Muscle of leg (tissue), 3 donors: ENCODE measurements at regions not wholly inside any gene's neighbourhood (a gene's known extent, or its start where the extent isn't known, plus 50 kb on each side); places are given as distances from the start of the nearest gene placed in this dataset.

Experiments
- DNase-seq: peaks from one replicate; pipeline ENCODE4 v3.0.0; 2013
- H3K27ac ChIP-seq: one replicate; pipeline ENCODE4 v1.5.1; 2013; ENCODE audit warnings: mild to moderate bottlenecking, low read length, control low read depth
- H3K27me3 ChIP-seq: one replicate; pipeline ENCODE4 v1.6.1; 2013; ENCODE audit warnings: low read length; ENCODE audit not compliant: control insufficient read depth, insufficient read depth
- H3K36me3 ChIP-seq: one replicate; pipeline ENCODE4 v1.6.1; 2013; ENCODE audit warnings: low read length; ENCODE audit not compliant: control insufficient read depth, insufficient read depth
- H3K4me1 ChIP-seq: one replicate; pipeline ENCODE4 v1.6.1; 2013; ENCODE audit warnings: low read length; ENCODE audit not compliant: control insufficient read depth, insufficient read depth
- H3K4me3 ChIP-seq: one replicate; pipeline ENCODE4 v1.5.1; 2013; ENCODE audit warnings: low read length, control low read depth
- H3K9me3 ChIP-seq: replicated peaks from 2 replicates; pipeline ENCODE4 v1.6.1; 2013; ENCODE audit warnings: low read depth, low read length; ENCODE audit not compliant: control insufficient read depth
- WGBS: methylation state at CpG from one replicate; pipeline ENCODE4 v1.1.5; 2013; ENCODE audit warnings: missing lambda C conversion rate; ENCODE audit not compliant: insufficient coverage; 5-methylcytosine and 5-hydroxymethylcytosine counted together

- WGBS, result 65% methylated on average over 9 of the region's 11 CpGs
- no peaks in the 10 kb centered on the region for H3K36me3 ChIP-seq
- peak; percentile 33 for DNase-seq
Observed at GRCh38 chr1:229124520-229125124, 146.3 kb upstream of the RAB4A start.

DNA sequence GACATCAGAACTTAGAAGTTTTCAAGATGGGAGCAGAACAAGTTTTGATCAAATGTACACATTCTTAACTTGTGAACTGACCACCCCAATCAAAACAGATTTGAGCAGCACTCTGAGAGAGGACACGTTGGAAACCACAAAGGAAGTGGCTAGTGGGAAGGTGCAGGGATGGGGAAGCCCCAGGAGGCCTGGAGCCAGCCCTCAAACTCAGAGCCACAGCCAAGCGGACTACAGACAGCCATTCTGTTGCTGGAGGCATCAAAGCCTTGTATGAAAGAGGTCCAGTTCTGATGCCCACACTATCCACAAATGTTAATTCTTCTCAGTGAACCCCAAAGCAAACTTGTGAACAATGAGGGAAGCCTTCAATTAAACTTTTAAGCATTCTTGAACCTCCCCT lies 143.6 kb upstream of the RAB4A start:
- WGBS, result no CpG with 5 or more reads among the region's 2 CpGs
- no peaks in the 10 kb centered on the region for H3K9me3 ChIP-seq
- peaks cover 11% of the 10 kb centered on the region for H3K4me1 ChIP-seq

More at GRCh38 chr1:229124520-229125124, 146.3 kb upstream of the RAB4A start:
- Histone ChIP-seq H3K9me3 (no peaks in the 10 kb centered on the region), H3K4me1 (peaks cover 3% of the 10 kb centered on the region), H3K27ac (no peak overlapping the region), H3K4me3 (no peak overlapping the region), H3K27me3 (no peaks in the 10 kb centered on the region)

DNA sequence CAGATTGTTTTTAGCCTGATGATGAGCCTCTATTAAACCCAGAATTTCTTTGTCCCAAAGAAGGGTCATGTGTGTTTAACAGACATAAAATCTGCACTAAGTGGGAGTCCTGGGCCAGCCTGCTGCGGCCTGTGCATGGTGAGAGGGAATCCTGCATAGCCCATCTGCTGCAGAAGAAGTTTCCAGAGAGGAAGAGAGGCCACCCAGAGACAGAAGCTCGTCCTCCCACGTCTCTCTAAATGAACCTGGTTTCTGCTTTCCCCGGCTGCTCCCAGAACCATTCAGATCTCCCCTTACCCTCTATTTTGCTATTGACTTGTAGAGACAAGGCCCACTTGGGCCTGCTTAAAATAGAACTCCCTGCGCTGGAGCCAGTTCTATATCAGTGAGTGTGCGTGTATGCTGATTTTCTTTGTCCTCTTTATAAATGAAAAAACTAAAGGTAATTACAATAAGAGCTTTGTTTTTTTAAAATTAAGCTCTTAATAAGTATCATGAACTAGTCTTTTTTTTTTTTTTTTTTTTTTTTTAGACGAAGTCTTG lies 142.8 kb upstream of the RAB4A start:
- DNase-seq, result peak; percentile 47
- no peaks in the 10 kb centered on the region for H3K36me3 ChIP-seq
- H3K27ac ChIP-seq, result no peak overlapping the region

More for the DNA sequence above, 143.6 kb upstream of the RAB4A start:
- no peak for DNase-seq
- H3K27me3 ChIP-seq, result no peaks in the 10 kb centered on the region
- H3K4me3 ChIP-seq, result no peak overlapping the region
- no peaks in the 10 kb centered on the region for H3K36me3 ChIP-seq
- H3K27ac ChIP-seq, result no peak overlapping the region

DNA sequence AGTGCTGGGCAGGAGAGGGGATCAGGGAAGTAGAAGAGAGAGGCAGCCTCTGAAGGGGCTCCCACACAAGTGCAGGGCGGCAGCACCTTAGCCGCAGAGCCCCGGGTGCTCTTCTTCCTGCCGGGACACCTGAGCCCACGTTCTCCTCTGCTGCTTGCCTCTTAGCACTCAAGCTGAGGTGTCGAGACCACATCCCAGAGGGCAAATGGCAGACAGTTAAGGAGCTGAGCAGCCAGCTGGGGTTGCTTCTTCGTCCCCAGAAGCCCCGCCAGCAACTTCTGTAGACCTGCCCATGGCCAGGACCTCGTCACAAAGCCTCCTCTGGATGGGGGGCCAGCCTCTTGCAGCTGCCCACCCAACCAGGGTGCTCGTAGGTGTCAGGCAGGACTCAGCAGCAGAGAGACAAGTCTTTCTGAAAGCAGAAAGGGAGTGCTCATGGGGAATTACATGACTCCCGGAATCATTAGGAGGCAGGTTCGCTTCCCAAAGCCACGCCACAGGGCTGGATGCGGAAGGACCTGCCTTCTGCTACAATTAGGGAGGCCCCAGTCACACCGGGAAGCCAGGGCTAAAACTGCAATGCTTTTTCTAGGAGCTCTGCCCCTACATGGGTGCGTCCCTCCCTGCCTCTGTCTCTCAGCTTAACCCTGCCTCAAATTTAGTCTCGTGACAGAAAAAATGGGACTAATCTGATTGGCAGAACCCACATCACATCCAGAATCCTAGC lies 141.4 kb upstream of the RAB4A start:
- no peaks in the 10 kb centered on the region for H3K9me3 ChIP-seq
- WGBS, result 63% methylated on average over 17 of the region's 17 CpGs
- H3K27ac ChIP-seq, result no peak overlapping the region
- H3K4me3 ChIP-seq, result no peak overlapping the region
- peaks cover 11% of the 10 kb centered on the region for H3K4me1 ChIP-seq
- no peaks in the 10 kb centered on the region for H3K36me3 ChIP-seq
- no peak for DNase-seq
- no peaks in the 10 kb centered on the region for H3K27me3 ChIP-seq

More for the DNA sequence above, 142.8 kb upstream of the RAB4A start:
- Histone ChIP-seq H3K4me1 (peaks cover 11% of the 10 kb centered on the region), H3K9me3 (no peaks in the 10 kb centered on the region), H3K27me3 (no peaks in the 10 kb centered on the region), H3K4me3 (no peak overlapping the region)
- 17% methylated on average over 1 of the region's 7 CpGs for WGBS

GRCh38 chr1:229130028-229130668 lies 140.8 kb upstream of the RAB4A start:
- no peak overlapping the region for H3K27ac ChIP-seq
- H3K4me1 ChIP-seq, result peaks cover 11% of the 10 kb centered on the region
- DNase-seq, result peak; percentile 70
- no peaks in the 10 kb centered on the region for H3K27me3 ChIP-seq
- peaks cover 6% of the 10 kb centered on the region for H3K9me3 ChIP-seq
- no peaks in the 10 kb centered on the region for H3K36me3 ChIP-seq
- WGBS, result 52% methylated on average over 7 of the region's 9 CpGs
- H3K4me3 ChIP-seq, result no peak overlapping the region

DNA sequence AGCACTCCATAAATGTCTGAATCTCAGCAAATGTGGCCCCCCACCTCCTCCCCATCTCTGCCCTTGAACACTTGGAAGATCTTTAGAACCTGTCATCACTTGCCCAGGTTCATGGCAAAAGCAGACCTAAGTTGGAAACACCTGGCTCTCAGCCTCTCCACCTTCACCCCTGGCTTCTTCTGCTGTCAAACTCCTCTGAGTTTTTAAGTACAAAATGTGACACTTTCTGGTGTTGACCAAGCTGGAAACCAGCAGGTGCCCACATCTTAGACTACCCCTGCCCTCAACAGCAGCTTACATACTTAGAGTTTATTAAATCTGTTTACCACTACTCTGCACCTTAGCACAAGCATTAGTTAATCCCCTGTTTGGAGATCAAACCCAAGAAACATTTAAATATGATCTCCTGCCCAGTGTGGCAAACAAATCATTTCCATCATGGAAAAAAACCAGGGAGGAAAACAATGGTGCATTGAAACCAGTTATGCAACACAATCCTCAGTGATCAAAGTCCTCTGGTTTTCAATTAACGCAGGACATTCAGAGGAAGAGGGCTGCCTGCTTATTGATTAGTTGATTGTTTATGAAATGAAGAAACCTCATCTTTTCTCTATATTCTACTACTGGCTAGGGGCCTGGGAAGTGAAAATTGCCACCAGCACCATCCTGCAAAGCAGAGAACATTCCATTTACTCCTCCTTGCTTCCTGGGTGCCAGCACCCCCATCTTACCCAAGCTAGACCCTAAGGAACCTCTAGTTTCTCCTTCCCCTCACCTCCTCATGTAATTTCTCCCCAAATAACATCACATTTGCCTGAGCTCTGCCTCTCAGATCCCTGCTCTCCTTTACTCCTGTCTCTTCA lies 139.4 kb upstream of the RAB4A start:
- peaks cover 11% of the 10 kb centered on the region for H3K4me1 ChIP-seq
- no CpG with 5 or more reads among the region's 1 CpG for WGBS
- DNase-seq, result no peak

DNA sequence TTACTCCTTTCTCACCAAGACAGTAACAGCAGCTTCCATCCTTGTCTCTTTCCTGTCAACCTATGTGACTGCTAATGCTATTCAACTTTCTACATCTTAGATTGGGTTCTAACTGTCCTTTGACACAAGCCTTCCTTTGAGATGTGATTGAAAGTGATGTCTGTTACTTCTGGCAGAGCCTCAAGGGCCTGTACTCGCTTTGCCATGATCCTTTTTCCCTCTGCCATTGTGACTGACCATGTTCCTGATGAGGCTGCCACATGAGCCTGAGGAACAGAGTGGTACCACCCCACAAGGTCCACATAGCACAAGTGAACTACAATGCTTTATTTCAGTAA lies 138.8 kb upstream of the RAB4A start:
- Histone ChIP-seq H3K4me1 (peaks cover 11% of the 10 kb centered on the region), H3K27me3 (no peaks in the 10 kb centered on the region), H3K9me3 (peaks cover 6% of the 10 kb centered on the region), H3K36me3 (no peaks in the 10 kb centered on the region), H3K4me3 (no peak overlapping the region), H3K27ac (no peak overlapping the region)
- WGBS, result no CpG with 5 or more reads among the region's 1 CpG
- no peak for DNase-seq

More for the DNA sequence above, 139.4 kb upstream of the RAB4A start:
- no peaks in the 10 kb centered on the region for H3K36me3 ChIP-seq
- H3K27ac ChIP-seq, result no peak overlapping the region
- H3K9me3 ChIP-seq, result peaks cover 6% of the 10 kb centered on the region
- no peaks in the 10 kb centered on the region for H3K27me3 ChIP-seq
- H3K4me3 ChIP-seq, result no peak overlapping the region

GRCh38 chr1:229132706-229133105 lies 138.2 kb upstream of the RAB4A start:
- Histone ChIP-seq H3K36me3 (no peaks in the 10 kb centered on the region), H3K27ac (no peak overlapping the region), H3K27me3 (no peaks in the 10 kb centered on the region), H3K9me3 (peaks cover 6% of the 10 kb centered on the region), H3K4me1 (peaks cover 14% of the 10 kb centered on the region), H3K4me3 (no peak overlapping the region)
- no peak for DNase-seq

DNA sequence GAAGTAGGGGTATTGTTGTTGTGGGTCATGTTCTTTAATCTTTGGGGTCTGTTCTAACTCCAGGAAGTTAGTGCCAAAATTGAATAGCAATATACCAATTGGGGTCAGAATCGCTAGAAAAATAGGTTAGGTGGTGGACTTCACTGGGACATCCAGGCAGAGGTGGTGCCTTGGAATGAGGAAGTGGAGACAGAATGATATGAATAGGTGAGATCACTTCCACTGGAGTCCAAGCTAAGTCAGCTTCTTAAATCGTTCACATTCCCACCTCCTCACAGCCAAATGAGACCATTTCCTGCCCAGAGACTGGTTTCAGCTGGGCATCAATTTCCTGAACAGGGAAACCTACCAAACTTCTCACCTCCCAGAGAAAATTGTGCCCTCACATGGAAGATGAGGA lies 137.8 kb upstream of the RAB4A start:
- H3K4me3 ChIP-seq, result no peak overlapping the region
- DNase-seq, result no peak
- H3K27me3 ChIP-seq, result no peaks in the 10 kb centered on the region
- no peaks in the 10 kb centered on the region for H3K36me3 ChIP-seq
- WGBS, result 60% methylated on average over 2 of the region's 2 CpGs
- peaks cover 17% of the 10 kb centered on the region for H3K4me1 ChIP-seq
- H3K27ac ChIP-seq, result no peak overlapping the region
- peaks cover 6% of the 10 kb centered on the region for H3K9me3 ChIP-seq
